Spleen (tissue), 11 donors: ENCODE measurements at regions not wholly inside any gene's neighbourhood (a gene's known extent, or its start where the extent isn't known, plus 50 kb on each side); places are given as distances from the start of the nearest gene placed in this dataset.

Experiments used
- DNase-seq: peaks from one replicate; pipeline ENCODE4 v3.0.0-alpha.2; 2020
- H3K27ac ChIP-seq, 8 donors: fragments of 200-600 bp; sonication (generic) in 7 of 8; 1 replicate in 4 of 8; 2 replicates in 4 of 8; pipeline versions ENCODE4 v1.5.0 to v1.8.0; 2016 to 2021; ENCODE audit warnings: inconsistent platforms in 4 of 8, mild to moderate bottlenecking in 4 of 8, moderate library complexity in 1 of 8
- H3K27me3 ChIP-seq, 7 donors: fragments of 200-600 bp; sonication (generic) in 6 of 7; replicated peaks in 1 of 7; 1 replicate in 4 of 7; 2 replicates in 3 of 7; pipeline versions ENCODE4 v1.5.0 to v1.8.0; 2016 to 2021; ENCODE audit warnings: inconsistent platforms in 3 of 7, mild to moderate bottlenecking in 1 of 7
- H3K36me3 ChIP-seq, 6 donors: fragments of 200-600 bp; sonication (generic) in 5 of 6; 1 replicate in 4 of 6; 2 replicates in 2 of 6; pipeline versions ENCODE4 v1.5.0 to v1.8.0; 2016 to 2021; ENCODE audit warnings: inconsistent platforms in 2 of 6
- H3K4me1 ChIP-seq, 6 donors: fragments of 200-600 bp; sonication (generic) in 5 of 6; 1 replicate in 3 of 6; 2 replicates in 3 of 6; pipeline versions ENCODE4 v1.5.0 to v1.8.0; 2016 to 2021; ENCODE audit warnings: inconsistent platforms in 3 of 6
- H3K4me3 ChIP-seq, 8 donors: fragments of 200-600 bp; sonication (generic) in 7 of 8; 1 replicate in 4 of 8; 2 replicates in 4 of 8; pipeline versions ENCODE4 v1.5.0 to v1.8.0; 2016 to 2021; ENCODE audit warnings: inconsistent platforms in 4 of 8, mild to moderate bottlenecking in 4 of 8, moderate library complexity in 2 of 8
- H3K9me3 ChIP-seq, 8 donors: fragments of 200-600 bp; sonication (generic) in 7 of 8; 1 replicate in 4 of 8; 2 replicates in 4 of 8; pipeline versions ENCODE4 v1.5.0 to v1.8.0; 2016 to 2021; ENCODE audit warnings: inconsistent platforms in 4 of 8
- CTCF ChIP-seq, 11 experiments: fragments of 200-600 bp in 7 of 11; fragments of 450-650 bp in 4 of 11; sonication (generic) in 4 of 11; IDR thresholded peaks in 8 of 11; conservative IDR thresholded peaks in 3 of 11; 1 replicate in 7 of 11; 2 replicates in 4 of 11; pipeline versions ENCODE4 v1.4.0 to v1.8.0; 2016 to 2021; ENCODE audit warnings: antibody characterized with exemption in 11 of 11, inconsistent platforms in 4 of 11, mild to moderate bottlenecking in 1 of 11
- POLR2A ChIP-seq, 3 donors: fragments of 450-650 bp; IDR thresholded peaks; one replicate each; pipeline ENCODE4 v1.5.1; 2017; ENCODE audit warnings: antibody characterized with exemption in 3 of 3, mild to moderate bottlenecking in 1 of 3
- POLR2AphosphoS5 ChIP-seq, 3 donors: sonication (generic); formaldehyde crosslinking; IDR thresholded peaks; one replicate each; pipeline ENCODE4 v1.5.1; 2017; ENCODE audit warnings: antibody characterized with exemption in 3 of 3
- WGBS, 5 donors: extraction: QIAGEN DNeasy Blood & Tissue Kit in 3 of 5; methylation state at CpG; one replicate each; pipeline versions ENCODE4 v1.1.5 to v1.1.7; 2013 to 2018; 5-methylcytosine and 5-hydroxymethylcytosine counted together
- intact Hi-C: fragments of 100-400 bp; cut with DNase I; formaldehyde crosslinking; loops from one replicate; pipeline ENCODE4 v1.15.0; 2023; ENCODE audit warnings: low total_unique reads
- donor health status: healthy with polysubstance abuse.
- donor health status: DM: no; HTN: no; CAD: no; lungs with moderate emphysema.
- donor health status: DM: no; HTN: no; CAD: no.
- donor health status: Bipolar disorder and iron deficiency.
- donor health status: healthy.
- donor health status: DM: no; HTN: no; CAD: no.
- donor health status: DM: yes; HTN: yes; CAD: no.

GRCh38 chr2:188096910-188097309 lies 194.8 kb upstream of the GULP1 start:
- no peak for DNase-seq
- Histone ChIP-seq H3K4me3 (no peak overlapping the region), H3K36me3 (no peaks in the 10 kb centered on the region), H3K27ac (no peak overlapping the region), H3K4me1 (no peaks in the 10 kb centered on the region), H3K27me3 (no peaks in the 10 kb centered on the region), H3K9me3 (peaks cover 0 to 5% (median 0%) of the 10 kb centered on the region in 8 donors)
- intact Hi-C loops, result no loop called here
- 76 to 90% (median 81%) methylated on average over 3 of the region's 3 CpGs for WGBS, 5 donors
- TF ChIP-seq POLR2AphosphoS5 (IDR thresholded peaks at IDR 0.05) (no peak), POLR2A (IDR thresholded peaks at IDR 0.05) (no peak), CTCF (IDR thresholded peaks at IDR 0.05 in 8 of 11, conservative IDR thresholded peaks at IDR 0.05 in 3 of 11) (no peak)

GRCh38 chr2:188102881-188103280 lies 188.8 kb upstream of the GULP1 start:
- Histone ChIP-seq H3K36me3 (no peaks in the 10 kb centered on the region), H3K9me3 (peaks cover 0 to 13% (median 4%) of the 10 kb centered on the region in 8 donors), H3K27me3 (no peaks in the 10 kb centered on the region), H3K27ac (no peak overlapping the region), H3K4me1 (no peaks in the 10 kb centered on the region), H3K4me3 (no peak overlapping the region)
- intact Hi-C loops, result no loop called here
- DNase-seq, result no peak
- TF ChIP-seq POLR2AphosphoS5 (IDR thresholded peaks at IDR 0.05) (no peak), CTCF (IDR thresholded peaks at IDR 0.05 in 8 of 11, conservative IDR thresholded peaks at IDR 0.05 in 3 of 11) (no peak), POLR2A (IDR thresholded peaks at IDR 0.05) (no peak)
- WGBS, 5 donors, result 70 to 86% (median 80%) methylated on average over 6 of the region's 6 CpGs

GRCh38 chr2:188114014-188114413 lies 177.7 kb upstream of the GULP1 start:
- Histone ChIP-seq H3K27me3 (no peaks in the 10 kb centered on the region), H3K9me3 (no peaks in the 10 kb centered on the region), H3K4me1 (no peaks in the 10 kb centered on the region), H3K36me3 (no peaks in the 10 kb centered on the region), H3K4me3 (no peak overlapping the region), H3K27ac (no peak overlapping the region)
- 26 to 46% (median 39%) methylated on average over 1 of the region's 1 CpG for WGBS, 5 donors
- intact Hi-C loops, result no loop called here
- no peak for DNase-seq
- TF ChIP-seq POLR2A (IDR thresholded peaks at IDR 0.05), result no peak
- TF ChIP-seq CTCF (IDR thresholded peaks at IDR 0.05 in 8 of 11, conservative IDR thresholded peaks at IDR 0.05 in 3 of 11), result no peak
- no peak for TF ChIP-seq POLR2AphosphoS5 (IDR thresholded peaks at IDR 0.05)

- no peak for TF ChIP-seq POLR2AphosphoS5 (IDR thresholded peaks at IDR 0.05)
- TF ChIP-seq POLR2A (IDR thresholded peaks at IDR 0.05), result no peak
- no peak for TF ChIP-seq CTCF (IDR thresholded peaks at IDR 0.05 in 8 of 11, conservative IDR thresholded peaks at IDR 0.05 in 3 of 11)
- Histone ChIP-seq H3K4me3 (no peak overlapping the region), H3K27ac (no peak overlapping the region), H3K4me1 (no peaks in the 10 kb centered on the region), H3K9me3 (peaks cover 0 to 4% (median 0%) of the 10 kb centered on the region in 8 donors), H3K27me3 (no peaks in the 10 kb centered on the region), H3K36me3 (no peaks in the 10 kb centered on the region)
- WGBS, 5 donors, result 52 to 67% (median 62%) methylated on average over 2 of the region's 2 CpGs
- intact Hi-C loops, result no loop called here
- DNase-seq, result no peak
Measured at GRCh38 chr2:188117706-188118105, 174.0 kb upstream of the GULP1 start.
